ENCODE measurements at regions not wholly inside any gene's neighbourhood (a gene's known extent, or its start where the extent isn't known, plus 50 kb on each side); places are given as distances from the start of the nearest gene placed in this dataset.

DNA sequence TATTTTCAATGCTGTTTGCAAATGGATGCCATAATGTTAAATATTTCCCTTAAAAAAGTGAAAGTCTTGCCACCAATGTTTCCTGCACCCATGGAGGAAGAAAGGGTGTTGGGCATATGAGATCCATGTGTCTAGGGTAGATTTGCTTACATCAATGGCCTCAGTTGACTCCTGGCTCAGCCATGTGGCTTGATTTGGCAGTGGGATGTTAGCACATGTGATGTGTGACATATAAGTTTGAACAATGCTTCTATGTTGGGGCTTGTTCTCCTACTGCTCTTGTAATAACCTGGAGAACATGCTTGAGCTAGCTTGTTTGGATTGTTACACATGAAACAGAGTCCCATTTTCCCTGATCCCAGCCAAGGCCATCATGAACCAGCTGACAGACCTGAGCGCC is 187.6 kb downstream of the SCP2D1 start:
- DNase-seq, result no peak

DNA sequence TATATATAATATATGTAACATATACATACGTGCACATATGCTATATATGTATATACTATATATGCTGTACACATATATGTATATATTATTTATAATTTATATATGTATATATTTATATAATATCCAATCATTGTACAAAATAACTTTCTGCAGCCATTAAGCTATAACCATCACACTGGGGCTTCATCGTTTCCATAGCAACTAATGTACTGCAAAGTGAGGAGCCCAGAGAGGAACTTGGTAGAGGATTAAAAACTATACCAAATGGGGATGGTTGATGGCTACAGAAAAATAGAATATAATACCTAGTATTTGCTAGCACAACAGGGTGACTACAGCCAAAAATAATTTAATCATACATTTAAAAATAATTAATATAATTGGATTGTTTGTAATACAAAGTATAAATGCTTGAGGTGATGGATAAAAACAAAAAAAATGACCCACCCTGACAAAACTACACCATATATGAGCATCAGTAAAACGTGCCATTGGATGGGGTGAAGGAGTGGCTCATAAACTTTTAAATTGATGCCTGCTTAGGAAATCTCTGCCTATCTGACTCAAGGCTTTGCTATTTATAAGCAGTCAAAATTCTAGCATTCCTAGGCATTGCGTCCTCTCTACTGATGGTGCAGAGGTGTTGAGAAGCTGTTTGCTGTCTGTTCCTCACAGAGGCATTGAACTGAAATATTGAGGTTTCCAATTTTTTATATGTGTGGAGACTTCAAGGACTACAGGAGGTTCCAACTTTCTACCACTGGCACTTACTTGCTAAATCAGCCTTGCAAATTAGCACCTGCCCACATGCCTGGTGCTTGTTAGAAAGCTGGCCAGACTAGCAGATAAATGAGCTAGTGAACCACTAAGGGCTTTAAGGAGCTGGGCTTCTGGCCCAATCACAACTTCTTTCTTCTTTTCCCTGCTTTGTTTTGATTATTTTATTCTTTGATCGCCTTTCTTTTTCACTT is 190.1 kb downstream of the SCP2D1 start:
- DNase-seq, result no peak

DNA sequence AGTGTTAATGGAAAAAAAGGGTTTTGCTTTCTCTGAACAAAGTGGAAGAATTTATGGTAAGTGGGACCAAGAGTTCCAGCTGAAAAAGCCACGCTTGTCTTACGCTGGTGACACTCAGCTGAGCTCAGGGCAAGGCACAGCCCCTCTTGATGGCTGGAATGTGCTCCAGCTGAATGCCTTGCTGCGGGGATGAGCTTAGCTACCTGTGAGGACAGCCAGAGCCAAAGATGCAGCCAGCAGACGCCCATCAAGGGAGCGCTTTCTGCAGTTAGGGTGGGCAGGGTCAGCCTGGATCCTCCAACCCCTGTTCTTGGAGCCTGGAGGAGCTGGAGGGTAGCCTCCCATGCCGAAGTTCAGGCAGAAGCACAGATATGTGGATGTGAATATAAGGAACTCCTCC is 191.4 kb downstream of the SCP2D1 start:
- DNase-seq, result no peak

DNA sequence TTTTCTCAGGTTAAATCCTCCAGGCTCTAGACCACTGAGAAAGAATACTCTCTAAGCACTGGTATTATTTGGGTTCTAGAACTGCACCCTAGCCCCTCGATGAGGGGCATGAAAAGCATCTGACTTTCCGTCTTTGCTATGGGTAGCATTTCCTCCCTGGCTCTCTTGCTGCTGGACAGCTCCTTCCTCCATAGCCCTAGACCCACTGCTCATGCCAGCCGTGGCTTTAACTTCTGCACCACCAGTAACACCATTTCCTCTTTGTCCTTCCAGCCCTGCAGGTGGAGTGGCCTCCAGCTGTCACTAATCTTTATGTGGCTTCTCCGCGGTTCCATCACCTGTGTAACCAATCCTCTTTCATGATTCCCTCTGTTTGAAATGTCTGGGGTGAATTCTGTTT is 194.9 kb downstream of the SCP2D1 start:
- no peak for DNase-seq

DNA sequence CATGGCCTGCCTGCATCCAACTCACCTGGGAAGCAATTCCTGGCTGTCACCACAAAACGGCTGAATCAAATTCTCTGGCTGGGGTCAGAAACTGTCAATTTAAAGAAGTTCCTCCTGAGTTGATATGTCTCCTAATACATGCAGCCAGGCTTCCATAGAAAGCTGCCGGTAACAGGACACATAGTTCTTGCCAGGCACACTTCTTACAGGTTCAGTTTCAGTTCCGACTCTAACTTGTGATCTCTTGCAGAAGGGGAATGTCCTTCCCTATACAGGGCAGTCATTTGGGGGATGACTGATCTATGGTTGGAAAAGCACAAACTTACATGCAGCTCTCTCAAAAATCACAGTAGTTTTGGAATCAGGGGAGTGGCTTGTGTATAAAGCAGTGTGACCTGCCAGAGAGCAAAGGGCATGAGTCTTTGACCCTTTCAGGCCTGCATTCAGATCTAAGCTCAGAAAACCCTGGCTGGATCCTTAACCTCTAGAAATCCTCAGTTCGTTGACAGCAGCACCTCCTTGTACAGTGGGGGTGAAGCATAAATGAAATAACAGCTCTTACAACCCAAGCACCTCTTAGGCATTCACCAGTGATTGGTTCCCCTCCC is 195.6 kb downstream of the SCP2D1 start:
- no peak for DNase-seq

DNA sequence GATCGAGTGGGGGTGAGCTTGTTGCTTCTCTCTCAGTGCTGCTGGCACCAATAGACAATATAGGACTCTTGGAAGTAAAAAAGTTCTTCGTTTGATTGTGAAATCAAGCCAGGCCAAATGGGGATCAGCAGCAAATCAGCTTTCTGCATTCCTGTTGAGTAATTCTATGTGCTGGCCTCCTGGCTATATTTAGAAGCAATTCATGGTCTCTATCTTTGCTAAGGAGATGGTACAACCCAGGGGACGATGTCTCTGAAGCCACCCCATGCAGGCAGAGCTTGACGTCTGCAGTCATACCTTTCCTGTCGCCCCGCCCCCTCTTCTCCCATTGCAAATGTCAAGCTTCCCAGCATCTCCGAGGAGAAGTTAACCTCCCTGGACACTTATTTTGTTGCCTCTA is 199.1 kb downstream of the SCP2D1 start:
- DNase-seq, result peak; percentile 25

DNA sequence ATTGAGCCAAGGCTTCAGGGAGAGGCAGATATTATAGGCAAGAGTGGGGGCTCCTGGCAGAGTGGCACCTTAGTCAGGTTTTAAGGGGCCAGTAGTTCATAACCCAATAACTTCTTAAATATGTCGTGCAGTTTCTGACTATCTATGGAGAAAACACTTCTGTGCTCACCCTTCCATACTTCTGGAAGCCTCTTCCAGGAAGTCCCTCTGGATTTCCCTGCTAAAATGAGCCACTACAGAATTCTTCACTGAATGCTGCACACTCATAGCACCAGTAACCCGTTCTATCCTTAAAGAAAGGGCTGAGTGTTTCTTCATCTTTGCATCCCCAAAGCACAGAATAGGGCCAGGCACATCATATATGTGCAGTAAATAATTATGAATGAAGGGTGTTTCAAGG is 198.5 kb upstream of the SLC24A3 start:
- DNase-seq, result no peak

DNA sequence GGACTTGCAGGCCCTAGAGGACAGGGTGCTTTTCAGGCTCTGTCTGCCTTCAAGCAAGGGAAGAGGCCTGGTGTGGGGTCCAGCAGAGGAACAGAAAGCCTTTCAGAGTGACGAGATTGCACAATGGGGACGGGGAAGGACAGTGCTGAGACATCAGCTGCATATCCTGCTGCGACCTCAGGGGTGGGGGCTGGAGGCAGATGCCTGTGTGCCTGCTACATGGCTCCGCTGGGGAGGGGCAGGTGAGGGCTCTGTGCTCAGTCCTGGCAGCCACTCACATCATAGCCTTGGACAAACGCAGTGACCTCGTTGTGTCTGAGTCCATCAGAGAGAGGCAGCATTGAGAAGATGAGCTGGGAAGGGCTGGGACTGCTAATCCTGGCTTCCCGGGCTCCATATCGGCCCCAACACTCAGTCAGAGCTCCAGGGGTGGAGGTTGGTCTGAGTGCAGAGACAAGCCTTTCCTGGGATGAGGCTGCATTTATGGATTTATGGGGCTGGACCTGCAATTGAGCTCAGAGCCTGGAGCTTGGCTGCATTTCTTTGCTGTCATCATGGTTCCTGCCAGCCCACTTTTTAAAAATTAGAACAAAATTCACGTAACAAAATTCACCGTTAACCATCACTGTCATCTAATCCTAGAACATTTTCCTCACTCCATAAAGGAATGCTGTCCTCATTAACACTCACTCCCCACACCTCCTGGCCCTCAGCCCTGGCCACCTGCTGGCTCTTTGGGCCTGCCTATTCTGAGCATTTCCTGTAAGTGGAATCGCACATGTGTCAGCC is 196.9 kb upstream of the SLC24A3 start:
- no peak for DNase-seq

DNA sequence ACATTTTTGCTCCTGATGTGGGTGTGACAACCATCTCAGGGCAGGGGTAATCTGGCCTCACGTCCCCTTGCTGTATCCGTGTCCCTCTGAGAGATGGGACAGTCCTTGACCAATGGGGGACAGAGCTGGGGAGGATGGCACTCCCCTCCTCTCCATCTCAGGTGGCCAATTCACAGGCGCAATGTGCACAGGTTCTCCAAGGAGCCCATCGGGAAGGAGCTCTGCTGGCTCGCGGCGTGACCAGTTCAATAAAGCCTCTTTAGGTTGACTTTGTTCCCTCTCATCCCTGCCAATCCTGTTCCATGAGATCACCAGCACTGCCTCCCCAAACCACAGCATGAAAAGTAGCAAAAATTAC is 196.3 kb upstream of the SLC24A3 start:
- DNase-seq, result no peak

DNA sequence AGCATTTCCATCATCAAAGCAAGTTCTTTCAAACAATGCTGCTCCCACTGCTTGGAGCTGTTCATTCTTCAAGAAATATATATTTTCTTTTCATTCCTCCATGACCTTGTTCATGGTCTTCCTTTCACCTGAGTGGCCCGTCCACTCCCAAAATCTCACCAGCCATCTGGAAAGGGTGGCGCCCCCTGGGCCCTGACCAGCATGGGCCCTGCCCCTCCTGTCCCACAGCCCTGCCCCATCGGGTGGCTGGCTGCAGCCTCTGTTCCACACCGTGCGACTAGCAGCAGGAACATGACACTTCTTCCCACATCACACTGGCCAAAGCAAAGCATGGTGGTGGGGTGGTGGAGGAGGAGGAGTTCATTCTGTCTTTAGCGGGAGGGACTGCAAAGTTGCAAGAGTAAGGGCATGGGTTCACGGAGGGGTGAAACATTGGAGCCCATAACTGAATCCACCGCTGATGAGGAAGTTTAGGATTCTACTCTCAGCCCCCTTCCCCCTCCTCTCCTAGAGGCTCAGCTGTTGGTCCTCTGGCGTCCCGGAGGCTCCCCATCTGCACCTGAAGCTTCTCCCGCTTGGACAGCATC is 195.2 kb upstream of the SLC24A3 start:
- DNase-seq, result no peak

DNA sequence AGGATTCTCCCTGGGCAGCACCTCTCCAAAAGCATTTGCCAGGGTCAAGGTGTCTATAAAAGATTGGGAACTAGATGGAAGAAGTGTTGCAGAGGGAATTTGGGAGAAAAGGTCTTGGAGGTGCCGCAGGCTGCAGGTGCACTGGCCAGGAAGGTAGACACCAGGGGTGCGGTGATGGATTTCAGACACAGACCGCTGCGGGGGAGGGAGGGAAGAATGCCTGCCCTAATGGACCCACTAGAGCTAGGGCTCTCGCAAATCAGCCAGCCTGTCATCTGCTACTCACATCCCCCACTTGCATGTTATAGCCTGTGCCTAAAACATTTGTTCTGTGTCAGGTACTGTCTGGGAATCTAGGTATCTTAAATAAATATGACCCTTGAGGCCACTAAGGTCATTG is 193.6 kb upstream of the SLC24A3 start:
- DNase-seq, result no peak

DNA sequence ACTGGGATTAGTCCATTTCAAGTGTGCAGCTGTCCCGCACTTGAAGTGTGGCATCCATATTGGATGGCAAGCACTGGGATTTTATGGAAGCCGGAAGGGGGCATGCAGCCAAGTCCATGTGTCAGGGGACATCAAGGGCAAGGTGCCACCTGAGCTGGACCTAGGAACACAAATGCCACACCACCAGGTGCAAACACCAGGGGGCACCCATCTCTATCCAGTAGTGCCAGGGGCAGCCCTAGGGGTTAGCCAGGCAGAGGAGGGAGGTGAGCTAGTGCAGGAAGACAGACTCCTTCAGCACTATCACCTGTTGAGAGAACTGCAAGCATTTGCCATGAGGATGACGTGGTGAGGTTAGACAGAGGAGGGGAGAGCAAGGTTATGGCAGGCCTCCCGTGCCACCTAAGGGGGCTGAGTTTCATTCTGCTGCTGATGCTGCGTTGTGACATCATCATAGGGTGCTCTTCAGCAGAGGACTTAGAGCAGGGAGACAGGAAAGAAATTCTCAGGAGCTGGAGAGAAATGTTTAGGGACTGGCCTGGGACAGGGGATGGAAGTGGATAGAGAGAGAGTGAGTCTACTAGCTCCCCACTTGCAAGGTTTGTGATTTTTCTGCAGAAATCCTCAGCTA is 192.6 kb upstream of the SLC24A3 start:
- DNase-seq, result no peak

DNA sequence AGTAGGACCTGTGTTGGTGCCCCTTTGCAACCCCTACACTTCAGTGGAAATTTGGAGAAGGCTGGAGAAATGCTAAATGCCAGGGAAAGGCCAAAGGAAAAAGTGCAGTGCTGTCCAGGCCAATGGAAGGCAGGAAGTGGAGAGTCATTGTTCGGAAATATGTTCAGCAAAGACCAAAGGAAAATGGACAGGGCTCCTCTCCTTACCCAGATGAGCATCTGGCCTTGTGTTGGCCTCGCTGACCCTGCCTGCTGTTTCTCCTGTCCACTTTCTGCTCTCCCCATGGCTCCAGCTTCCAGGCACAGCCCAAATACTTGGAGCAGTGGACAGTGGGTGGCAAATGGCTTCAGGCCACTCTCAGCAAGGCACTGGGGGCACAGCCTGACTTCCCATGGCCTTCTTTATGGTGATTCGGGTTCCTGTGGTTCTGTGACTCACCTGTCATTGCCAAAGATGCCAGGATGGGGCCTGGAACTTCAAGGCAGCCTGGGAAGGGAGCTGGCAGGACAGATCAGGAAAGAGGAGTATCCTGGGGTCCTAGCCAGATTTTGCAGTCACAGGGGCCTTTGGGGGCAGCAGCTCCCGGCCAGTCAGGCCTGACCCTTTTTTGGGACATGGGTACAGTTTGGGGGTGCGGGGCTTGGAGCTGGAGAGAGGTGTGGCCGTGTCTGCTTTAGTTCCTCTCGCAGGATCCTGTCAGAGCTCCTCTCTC is 190.9 kb upstream of the SLC24A3 start:
- no peak for DNase-seq

DNA sequence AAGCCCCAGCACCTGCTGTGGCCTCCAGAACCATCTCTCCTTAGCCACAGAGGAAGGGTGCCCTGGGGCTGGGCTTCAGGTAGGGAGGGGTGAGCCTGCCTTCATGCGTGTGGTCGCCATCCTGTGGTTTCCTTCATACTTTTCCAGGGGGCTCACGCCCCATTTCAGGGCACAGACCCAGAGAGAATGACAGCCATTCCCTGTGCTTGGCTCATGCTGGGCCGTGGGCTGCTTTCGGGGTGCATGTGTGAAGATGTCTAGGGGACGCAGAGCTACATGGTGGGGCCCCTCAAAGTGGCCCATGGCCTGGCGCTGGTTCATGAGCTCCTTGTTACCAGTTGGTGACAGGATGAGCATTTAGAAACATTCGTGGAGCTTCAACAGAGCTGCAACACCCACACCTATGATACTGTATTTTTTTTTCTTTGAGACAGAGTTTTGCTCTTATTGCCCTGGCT is 190.3 kb upstream of the SLC24A3 start:
- no peak for DNase-seq

DNA sequence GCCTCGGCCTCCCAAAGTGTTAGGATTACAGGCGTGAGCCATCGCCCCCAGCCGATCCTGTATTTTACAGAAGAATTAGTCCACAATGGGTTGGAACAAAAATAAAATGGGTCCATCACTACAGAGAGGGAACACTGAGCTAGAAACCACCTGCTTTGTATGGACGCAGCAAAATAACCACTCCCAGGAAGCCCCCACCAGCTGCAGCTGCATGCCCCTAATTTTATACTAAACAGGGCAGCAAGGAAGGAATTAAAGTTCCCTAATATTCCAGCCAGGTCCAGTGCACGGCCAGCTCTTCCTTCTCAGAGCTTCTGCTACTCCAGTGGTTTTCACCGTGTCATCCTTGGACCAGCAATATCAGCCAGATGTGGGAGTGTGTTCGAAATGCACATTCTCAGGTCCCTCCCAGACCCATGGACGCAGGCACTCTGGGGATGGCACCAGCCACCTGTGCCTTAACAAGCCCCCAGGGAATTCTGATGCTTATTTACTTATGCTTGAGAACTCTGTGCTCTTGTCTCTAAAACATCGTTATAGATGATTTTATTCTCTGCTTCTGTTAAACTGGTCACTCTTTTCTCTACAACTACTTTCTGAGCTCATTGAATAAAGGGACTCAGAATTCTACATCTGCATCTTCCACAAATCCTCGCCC is 189.5 kb upstream of the SLC24A3 start:
- DNase-seq, result no peak

DNA sequence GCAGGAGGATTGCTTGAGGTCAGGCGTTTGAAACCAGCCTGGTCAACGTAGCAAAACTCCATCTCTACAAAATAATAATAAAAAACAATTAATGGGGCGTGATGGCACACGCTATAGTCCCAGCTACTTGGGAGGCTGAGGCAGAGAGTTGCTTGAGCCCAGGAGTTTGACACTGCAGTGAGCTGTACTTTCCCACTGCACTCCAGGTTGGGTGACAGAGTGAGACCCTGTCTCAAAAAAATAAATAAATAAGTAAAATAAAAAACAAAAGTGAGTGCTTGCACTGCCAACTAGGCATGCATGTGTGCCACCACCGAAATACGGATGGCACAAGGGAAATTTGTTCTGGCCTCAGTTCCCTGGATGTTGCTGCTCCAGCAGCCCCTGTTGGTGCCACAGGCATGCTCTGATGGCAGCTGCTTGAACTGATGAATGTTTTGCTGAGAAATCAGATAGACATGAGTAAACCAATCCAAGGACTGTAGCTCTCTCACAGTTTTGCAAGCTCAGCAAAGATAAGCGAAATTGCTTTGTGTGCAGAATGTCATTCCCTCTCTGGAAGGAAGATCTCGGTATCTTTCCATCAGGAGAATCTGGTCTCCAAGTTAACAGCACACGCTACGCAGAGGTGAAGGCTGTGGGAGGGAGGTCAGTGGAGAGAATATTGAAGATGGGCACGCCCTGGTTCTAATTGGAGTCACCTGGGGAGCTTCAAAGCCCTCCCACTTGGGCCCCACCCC is 188.0 kb upstream of the SLC24A3 start:
- no peak for DNase-seq

DNA sequence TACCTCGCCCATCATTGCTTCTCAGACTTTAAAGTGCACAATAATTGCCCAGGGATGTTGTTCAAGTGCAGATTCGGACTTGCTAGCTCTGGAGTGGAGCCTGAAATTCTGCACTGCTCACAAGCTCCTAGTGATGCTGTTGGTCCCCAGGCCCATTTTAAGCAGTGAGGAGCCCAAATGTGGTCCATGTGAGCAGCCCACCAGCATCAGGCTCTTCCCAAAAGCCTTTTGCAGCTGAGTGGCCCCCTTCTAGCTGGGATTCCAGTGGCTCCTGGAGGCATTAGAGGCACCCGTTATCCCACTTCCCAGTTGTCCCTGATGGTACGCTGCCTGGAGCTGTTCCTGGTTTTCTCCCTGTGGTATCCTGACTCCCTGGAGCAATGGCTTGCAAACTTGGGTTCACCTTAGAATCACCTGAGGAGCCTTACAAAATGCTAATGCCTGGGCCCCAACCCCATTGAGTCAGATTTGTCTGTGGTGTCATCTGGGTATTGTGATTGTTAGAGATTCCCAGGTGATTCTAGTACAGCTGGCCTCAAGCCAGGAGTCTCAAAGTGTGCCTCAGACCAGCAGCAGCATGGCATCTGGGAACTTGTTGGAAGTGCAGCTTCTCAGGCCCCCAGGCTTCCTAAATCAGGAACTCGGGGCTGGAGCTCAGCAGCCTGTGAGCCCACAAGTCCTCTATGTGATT is 186.9 kb upstream of the SLC24A3 start:
- DNase-seq, result no peak

DNA sequence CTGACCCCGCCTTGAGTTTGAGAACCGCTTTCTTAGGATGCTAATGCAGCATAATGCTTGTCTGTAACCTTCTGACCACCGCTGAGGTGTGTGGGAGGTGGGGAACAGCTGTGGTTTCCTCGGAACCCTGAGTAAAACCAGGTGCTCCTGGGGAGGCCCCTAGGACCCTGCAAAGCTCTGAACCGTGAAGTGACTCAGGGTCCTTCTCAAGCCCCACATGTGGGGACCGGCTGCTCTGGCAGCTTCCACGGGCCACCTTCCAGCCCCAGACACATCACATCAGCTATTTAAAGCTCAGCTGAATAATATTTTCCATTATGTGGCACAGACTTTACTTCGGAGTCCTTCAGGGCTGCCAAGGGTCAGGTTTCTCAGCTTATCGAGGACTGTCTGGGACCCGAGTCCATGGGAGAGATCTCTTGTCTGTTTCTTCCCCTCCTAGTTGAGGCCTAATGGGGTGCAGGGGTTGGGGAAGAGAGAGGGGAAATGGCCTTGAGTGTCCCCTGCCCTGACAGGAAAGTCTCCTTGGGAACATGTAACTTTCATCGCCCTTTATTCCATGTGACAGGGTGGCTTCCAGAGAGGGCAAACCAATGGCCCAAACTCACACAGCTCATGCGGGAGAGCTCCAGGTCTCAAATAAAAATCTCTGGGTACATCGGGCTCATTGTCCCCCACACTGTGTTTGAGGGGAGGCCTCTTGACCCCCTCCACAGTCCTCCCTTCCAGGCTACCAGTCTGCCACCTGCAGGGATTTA is 186.1 kb upstream of the SLC24A3 start:
- DNase-seq, result no peak

DNA sequence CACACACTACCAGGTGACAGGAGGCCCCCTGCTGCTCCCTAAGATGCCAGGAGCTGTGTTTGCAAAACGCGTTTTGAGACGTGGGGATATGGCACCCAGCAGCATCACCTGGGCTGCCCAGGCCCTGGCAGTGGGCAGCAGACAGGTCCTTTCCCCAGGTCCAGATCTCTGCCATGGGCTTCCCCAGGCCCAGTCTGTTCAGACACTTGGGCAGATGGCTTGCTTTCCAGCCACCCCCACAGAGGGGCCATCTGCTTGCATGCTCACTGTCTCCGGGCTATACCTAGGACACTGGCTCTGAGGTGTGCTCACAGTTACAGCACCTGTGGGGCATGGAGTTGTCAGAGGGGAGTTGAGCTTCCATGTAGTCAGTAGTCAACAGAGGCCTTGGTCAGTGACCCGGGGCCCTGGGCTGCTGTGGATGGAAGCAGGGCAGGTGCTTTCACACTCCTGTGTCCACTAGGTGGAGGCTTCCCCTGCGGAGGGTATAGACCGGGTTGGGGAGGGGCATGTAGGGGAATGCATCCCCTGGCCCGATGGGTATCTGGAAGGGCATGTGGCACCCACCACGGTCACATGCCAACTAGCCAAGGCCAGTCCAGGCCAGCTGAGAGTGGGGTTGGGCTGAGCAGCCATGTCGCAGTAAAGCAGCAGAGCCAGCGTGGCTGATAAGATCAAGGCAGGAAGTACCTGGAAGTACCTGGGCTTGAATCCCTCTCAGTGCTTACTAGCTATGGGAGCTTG is 185.4 kb upstream of the SLC24A3 start:
- DNase-seq, result no peak
